Cardiac muscle cell (in vitro differentiated cells and primary cell): ENCODE measurements at regions not wholly inside any gene's neighbourhood (a gene's known extent, or its start where the extent isn't known, plus 50 kb on each side); places are given as distances from the start of the nearest gene placed in this dataset.
A peak's percentile ranks its signal among the peaks of the same experiment; 100 is the strongest.

Experiments
- DNase-seq, 2 donors: peaks; one replicate each; pipeline versions ENCODE4 v3.0.0 to v3.0.0-alpha.2; 2010 to 2017; ENCODE audit warnings: low read depth in 1 of 2, low spot score in 1 of 2
- H3K27ac ChIP-seq: fragments of 200-600 bp; sonication (generic); 2 replicates; pipeline ENCODE4 v1.5.1; 2016
- H3K27me3 ChIP-seq: fragments of 200-600 bp; sonication (generic); 2 replicates; pipeline ENCODE4 v1.6.0; 2016; ENCODE audit warnings: control low read depth
- H3K36me3 ChIP-seq: fragments of 200-600 bp; sonication (generic); 2 replicates; pipeline ENCODE4 v1.5.1; 2016; ENCODE audit warnings: control low read depth
- H3K4me1 ChIP-seq: fragments of 200-600 bp; sonication (generic); 2 replicates; pipeline ENCODE4 v1.8.1; 2017; ENCODE audit warnings: low read depth, mild to moderate bottlenecking, mixed run types
- H3K4me3 ChIP-seq: fragments of 200-600 bp; sonication (generic); 2 replicates; pipeline ENCODE4 v1.5.1; 2016; ENCODE audit warnings: mild to moderate bottlenecking
- H3K9me3 ChIP-seq: fragments of 200-600 bp; sonication (generic); 2 replicates; pipeline ENCODE4 v1.5.1; 2017; ENCODE audit warnings: low read depth, mild to moderate bottlenecking, control low read depth
- TF ChIP-seq, protein P1 (sequence below): IDR thresholded peaks from 2 replicates; pipeline ENCODE4 v1.5.1; 2012; ENCODE audit warnings: low read depth, mild to moderate bottlenecking, low read length

DNA sequence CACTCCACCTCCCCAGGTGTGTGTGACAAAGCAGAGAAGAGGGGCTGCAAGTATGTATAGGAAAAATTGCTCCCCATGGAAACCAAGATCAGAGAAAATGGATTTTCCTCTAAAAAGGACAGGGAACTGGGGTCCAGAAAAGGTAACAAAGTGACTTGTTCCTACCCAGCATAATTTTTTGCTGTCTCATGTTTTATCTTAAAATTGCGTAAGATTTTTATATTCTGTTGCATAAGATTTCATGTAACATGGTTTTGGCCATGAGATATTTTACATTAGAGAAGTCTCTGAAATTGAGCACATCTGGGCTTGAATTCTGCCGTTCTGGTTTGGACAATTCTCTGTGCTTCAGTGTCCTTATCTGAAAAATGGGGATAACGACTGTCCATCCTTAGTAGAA is 335.7 kb upstream of the RORA start:
- Histone ChIP-seq H3K4me3 (no peak overlapping the region), H3K9me3 (no peaks in the 10 kb centered on the region), H3K27ac (no peak overlapping the region), H3K4me1 (no peaks in the 10 kb centered on the region), H3K27me3 (peaks cover 37% of the 10 kb centered on the region), H3K36me3 (no peaks in the 10 kb centered on the region)
- no peak for DNase-seq
- TF ChIP-seq, protein P1, sequence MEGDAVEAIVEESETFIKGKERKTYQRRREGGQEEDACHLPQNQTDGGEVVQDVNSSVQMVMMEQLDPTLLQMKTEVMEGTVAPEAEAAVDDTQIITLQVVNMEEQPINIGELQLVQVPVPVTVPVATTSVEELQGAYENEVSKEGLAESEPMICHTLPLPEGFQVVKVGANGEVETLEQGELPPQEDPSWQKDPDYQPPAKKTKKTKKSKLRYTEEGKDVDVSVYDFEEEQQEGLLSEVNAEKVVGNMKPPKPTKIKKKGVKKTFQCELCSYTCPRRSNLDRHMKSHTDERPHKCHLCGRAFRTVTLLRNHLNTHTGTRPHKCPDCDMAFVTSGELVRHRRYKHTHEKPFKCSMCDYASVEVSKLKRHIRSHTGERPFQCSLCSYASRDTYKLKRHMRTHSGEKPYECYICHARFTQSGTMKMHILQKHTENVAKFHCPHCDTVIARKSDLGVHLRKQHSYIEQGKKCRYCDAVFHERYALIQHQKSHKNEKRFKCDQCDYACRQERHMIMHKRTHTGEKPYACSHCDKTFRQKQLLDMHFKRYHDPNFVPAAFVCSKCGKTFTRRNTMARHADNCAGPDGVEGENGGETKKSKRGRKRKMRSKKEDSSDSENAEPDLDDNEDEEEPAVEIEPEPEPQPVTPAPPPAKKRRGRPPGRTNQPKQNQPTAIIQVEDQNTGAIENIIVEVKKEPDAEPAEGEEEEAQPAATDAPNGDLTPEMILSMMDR, result no peak

DNA sequence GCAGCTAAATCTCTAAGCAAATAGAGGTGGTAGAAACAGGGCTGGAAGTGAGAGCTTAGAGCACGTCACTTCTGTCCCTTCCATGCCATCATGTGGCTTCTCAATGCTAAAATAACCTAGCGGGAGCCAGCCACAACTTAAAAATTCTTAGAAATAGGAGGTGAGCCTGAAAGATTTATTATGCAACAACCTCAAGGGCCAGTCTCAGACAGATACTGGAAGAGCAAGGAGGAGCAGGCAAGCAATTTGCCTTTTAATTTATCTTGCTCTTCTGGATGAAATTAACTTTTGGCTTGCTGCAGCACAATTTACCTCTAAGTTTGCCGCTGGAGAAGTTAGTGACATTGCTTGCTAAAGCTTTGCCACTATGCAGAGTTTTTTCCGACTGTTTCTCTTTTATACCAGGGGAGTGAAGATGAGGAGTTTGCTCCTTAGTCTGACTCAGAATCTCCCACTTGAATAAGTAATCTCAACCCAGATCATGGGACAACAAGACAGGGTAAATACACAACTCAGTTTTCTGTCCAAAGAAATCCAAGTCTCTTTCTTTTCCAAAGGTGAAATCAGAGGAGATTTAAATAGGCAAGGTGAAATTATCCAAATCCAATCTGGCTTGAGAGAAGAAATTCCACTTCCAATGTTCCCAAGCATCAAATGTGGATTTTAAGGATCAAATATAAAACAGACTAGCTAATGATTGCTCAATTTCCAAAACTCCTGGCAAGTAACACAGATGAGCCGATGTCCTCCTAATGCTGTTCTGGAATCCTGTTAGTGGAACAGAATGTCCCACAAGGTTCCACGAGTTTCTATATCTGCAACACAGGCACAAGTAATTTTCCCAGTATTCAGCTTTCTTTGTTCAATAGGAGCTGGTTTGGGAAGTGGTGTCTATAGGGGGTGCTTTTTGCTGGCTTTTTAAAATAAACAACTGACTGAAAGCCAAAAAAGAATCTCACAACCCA is 329.4 kb upstream of the RORA start:
- DNase-seq, result no peak
- no peaks in the 10 kb centered on the region for H3K4me1 ChIP-seq
- TF ChIP-seq, protein P1, result no peak

DNA sequence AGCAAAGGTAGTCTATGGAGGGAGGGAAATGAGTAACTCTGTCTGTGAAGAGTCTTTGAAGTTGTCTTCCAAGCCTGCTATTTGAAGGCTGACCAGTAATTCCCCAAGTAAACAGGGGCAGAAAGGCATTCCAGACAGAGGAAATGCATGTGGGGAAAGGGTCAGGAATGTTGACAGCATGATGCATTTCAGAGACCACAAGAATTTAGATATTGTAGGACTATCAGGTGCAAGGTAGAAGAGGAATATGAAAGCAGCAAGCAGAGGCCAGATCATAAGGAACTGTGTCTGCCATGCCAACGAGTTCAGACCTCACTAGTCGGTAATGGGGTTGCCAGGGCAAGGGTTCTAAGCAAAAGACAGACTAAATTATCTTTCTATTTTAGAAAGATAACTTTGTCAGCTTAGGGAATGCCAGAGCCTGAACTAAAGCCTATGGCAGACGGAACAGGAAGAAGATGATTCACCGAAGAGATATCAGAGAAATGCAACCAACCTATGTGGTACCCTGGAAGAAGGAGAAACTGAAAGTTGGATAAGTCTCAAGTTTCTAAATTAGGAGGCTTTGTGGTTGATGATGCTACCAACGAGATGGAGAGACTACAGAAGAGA is 327.0 kb upstream of the RORA start:
- H3K36me3 ChIP-seq, result no peaks in the 10 kb centered on the region
- peak in 1 of 2 donors; percentile 58 for DNase-seq
- H3K4me3 ChIP-seq, result no peak overlapping the region
- TF ChIP-seq, protein P1, result no peak
- no peak overlapping the region for H3K27ac ChIP-seq
- no peaks in the 10 kb centered on the region for H3K9me3 ChIP-seq
- H3K27me3 ChIP-seq, result peaks cover 64% of the 10 kb centered on the region
- no peaks in the 10 kb centered on the region for H3K4me1 ChIP-seq

More for the DNA sequence above, 329.4 kb upstream of the RORA start:
- H3K9me3 ChIP-seq, result no peaks in the 10 kb centered on the region
- no peak overlapping the region for H3K27ac ChIP-seq
- H3K36me3 ChIP-seq, result no peaks in the 10 kb centered on the region
- H3K27me3 ChIP-seq, result peaks cover 68% of the 10 kb centered on the region
- no peak overlapping the region for H3K4me3 ChIP-seq

DNA sequence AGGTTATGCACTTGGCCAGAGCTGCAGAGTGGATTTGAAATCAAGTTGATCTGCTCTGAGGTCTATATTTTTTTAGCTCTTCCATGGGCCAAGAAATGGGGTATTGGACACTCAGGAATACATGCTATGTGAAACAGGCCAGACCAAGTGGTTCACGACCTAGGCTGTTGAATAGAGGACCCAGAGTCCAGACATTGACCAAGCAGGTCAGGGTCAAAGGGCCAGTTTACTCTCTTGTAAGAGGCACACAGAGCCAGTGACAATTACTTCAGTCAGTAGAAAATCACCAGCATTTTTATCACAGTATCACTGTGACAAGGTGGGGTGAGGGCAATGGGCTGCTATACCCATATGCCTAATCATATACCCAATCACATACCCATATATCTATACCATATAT is 320.6 kb upstream of the RORA start:
- no peak overlapping the region for H3K4me3 ChIP-seq

DNA sequence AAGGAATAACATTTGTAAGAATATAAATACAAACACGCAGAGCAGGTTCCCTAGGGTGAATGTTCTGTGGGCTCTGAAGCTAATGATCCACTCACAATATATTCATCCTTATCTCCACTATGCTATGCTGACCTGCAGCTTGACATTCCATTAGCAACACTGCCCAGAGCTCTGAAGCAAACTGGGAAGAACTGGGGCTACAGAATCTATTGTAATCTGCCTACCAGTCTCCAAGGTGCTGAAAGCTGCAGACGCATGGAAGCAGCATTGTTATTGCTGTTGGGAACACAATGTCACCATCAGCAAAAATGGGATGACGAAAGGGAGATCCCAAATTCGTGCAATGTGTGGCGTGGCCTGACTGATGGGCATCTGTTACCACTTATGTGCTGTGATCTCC is 316.7 kb upstream of the RORA start:
- Histone ChIP-seq H3K27ac (no peak overlapping the region), H3K4me1 (no peaks in the 10 kb centered on the region), H3K36me3 (no peaks in the 10 kb centered on the region), H3K9me3 (no peaks in the 10 kb centered on the region), H3K27me3 (peaks cover 33% of the 10 kb centered on the region), H3K4me3 (no peak overlapping the region)
- TF ChIP-seq, protein P1, result no peak
- peak in 1 of 2 donors; percentile 35 for DNase-seq

More for the DNA sequence above, 320.6 kb upstream of the RORA start:
- TF ChIP-seq, protein P1, result no peak
- Histone ChIP-seq H3K27ac (no peak overlapping the region), H3K27me3 (peaks cover 39% of the 10 kb centered on the region), H3K9me3 (no peaks in the 10 kb centered on the region), H3K36me3 (no peaks in the 10 kb centered on the region), H3K4me1 (no peaks in the 10 kb centered on the region)
- DNase-seq, result no peak
